HCT116 (cell line): ENCODE measurements at regions not wholly inside any gene's neighbourhood (a gene's known extent, or its start where the extent isn't known, plus 50 kb on each side); places are given as distances from the start of the nearest gene placed in this dataset.

Experiments
- ATAC-seq: fragments of 200-7000 bp; cut with Tn5 transposase; 2 replicates; pipeline ENCODE4 v1.9.1; 2020; ENCODE audit warnings: mild to moderate bottlenecking, moderate library complexity
- BruUV-seq: library from RNA; stranded (reverse); fragments of 400-500 nt; replicated peaks from 2 replicates; lab custom pipeline; 2021; lab: Mats Ljungman, UMichigan
- CTCF ChIA-PET: fragments of 300-600 bp; sonication (Branson Sonifier 250); formaldehyde crosslinking; loops from one replicate; lab custom pipeline; 2021; ENCODE audit warnings: antibody characterized with exemption; lab: Charles Lee
- POLR2A ChIA-PET: fragments of 300-600, 350-600 bp; sonication (Branson Sonifier 250); formaldehyde crosslinking; loops from one replicate; lab custom pipeline; 2021; ENCODE audit warnings: antibody characterized with exemption; lab: Charles Lee
- RAD21 ChIA-PET, 2 experiments: fragments of 300-600 bp; sonication (Branson Sonifier 250); formaldehyde crosslinking; loops; one replicate each; lab custom pipeline; 2023; ENCODE audit warnings: low total read pairs in 2 of 2; ENCODE audit not compliant: uncharacterized antibody in 2 of 2, unreplicated experiment in 2 of 2, low non-redundant PET in 1 of 2; lab: Charles Lee
- DNase-seq: peaks from one replicate; pipeline ENCODE4 v3.0.0-alpha.2; 2010; ENCODE audit warnings: low read depth, low spot score
- H2AFZ ChIP-seq: fragments of 200-600 bp; shearing (Covaris generic), sonication (generic); 2 replicates; pipeline ENCODE4 v1.6.1; 2017; ENCODE audit warnings: low read depth, mixed run types, mixed read lengths, antibody characterized with exemption, low read length; ENCODE audit not compliant: poor library complexity, severe bottlenecking
- H3K27ac ChIP-seq: 2 replicates; pipeline ENCODE4 v1.5.1; 2012; ENCODE audit warnings: low read depth, low read length
- H3K27me3 ChIP-seq: fragments of 200-600 bp; sonication (generic); 2 replicates; pipeline ENCODE4 v1.6.1; 2016; ENCODE audit warnings: mixed run types, low read length, mixed read lengths; ENCODE audit not compliant: insufficient read depth
- H3K36me3 ChIP-seq, 2 experiments: fragments of 200-500 bp in 1 of 2; fragments of 200-600 bp in 1 of 2; sonication (Bioruptor generic) in 1 of 2; sonication (generic) in 1 of 2; 2 replicates each; pipeline versions ENCODE4 v1.5.1 to v1.6.1; 2014 to 2016; ENCODE audit warnings: low read length in 2 of 2, inconsistent platforms in 1 of 2, mixed read lengths in 1 of 2, mixed run types in 1 of 2; ENCODE audit not compliant: insufficient read depth in 2 of 2, control insufficient read depth in 1 of 2
- H3K4me1 ChIP-seq, 2 experiments: fragments of 200-600 bp in 1 of 2; sonication (generic) in 1 of 2; 2 replicates each; pipeline versions ENCODE4 v1.5.1 to v1.6.1; 2012 to 2017; ENCODE audit warnings: low read length in 2 of 2, inconsistent platforms in 1 of 2, mild to moderate bottlenecking in 1 of 2, mixed read lengths in 1 of 2, mixed run types in 1 of 2, moderate library complexity in 1 of 2; ENCODE audit not compliant: insufficient read depth in 2 of 2, control insufficient read depth in 1 of 2
- H3K4me2 ChIP-seq: fragments of 200-600 bp; sonication (generic); 2 replicates; pipeline ENCODE4 v1.6.1; 2017; ENCODE audit warnings: mixed run types, low read length, mixed read lengths
- H3K4me3 ChIP-seq, 2 experiments: fragments of 200-600 bp in 1 of 2; sonication (generic) in 1 of 2; replicated peaks in 1 of 2; 2 replicates each; pipeline ENCODE4 v1.5.1; 2011 to 2016; ENCODE audit warnings: low read length in 2 of 2, control low read depth in 1 of 2, low read depth in 1 of 2, mild to moderate bottlenecking in 1 of 2, mixed read lengths in 1 of 2, mixed run types in 1 of 2
- H3K79me2 ChIP-seq: fragments of 200-600 bp; sonication (generic); 2 replicates; pipeline ENCODE4 v1.6.1; 2017; ENCODE audit warnings: mild to moderate bottlenecking, mixed run types, low read length, moderate library complexity, mixed read lengths; ENCODE audit not compliant: insufficient read depth
- H3K9ac ChIP-seq: fragments of 200-600 bp; sonication (generic); 2 replicates; pipeline ENCODE4 v1.6.1; 2016; ENCODE audit warnings: low read length, mixed read lengths
- H3K9me2 ChIP-seq: fragments of 200-600 bp; sonication (generic), shearing (Covaris generic); 2 replicates; pipeline ENCODE4 v1.6.1; 2017; ENCODE audit warnings: mixed run types, mild to moderate bottlenecking, moderate library complexity; ENCODE audit not compliant: insufficient read depth
- H3K9me3 ChIP-seq, 2 experiments: fragments of 200-500 bp in 1 of 2; fragments of 200-600 bp in 1 of 2; sonication (Bioruptor generic) in 1 of 2; sonication (generic) in 1 of 2; 2 replicates each; pipeline ENCODE4 v1.6.1; 2014 to 2017; ENCODE audit warnings: low read length in 2 of 2, mixed read lengths in 2 of 2, inconsistent platforms in 1 of 2, low read depth in 1 of 2, mild to moderate bottlenecking in 1 of 2, mixed run types in 1 of 2, moderate library complexity in 1 of 2; ENCODE audit not compliant: control insufficient read depth in 1 of 2, insufficient read depth in 1 of 2
- H4K20me1 ChIP-seq: fragments of 200-600 bp; sonication (generic), shearing (Covaris generic); 2 replicates; pipeline ENCODE4 v1.6.1; 2017; ENCODE audit warnings: mixed run types, mild to moderate bottlenecking, moderate library complexity; ENCODE audit not compliant: insufficient read depth
- CEBPB ChIP-seq: IDR thresholded peaks from 2 replicates; pipeline ENCODE4 v1.6.1; 2012; ENCODE audit warnings: low read depth
- ELF1 ChIP-seq: IDR thresholded peaks from 2 replicates; pipeline ENCODE4 v1.6.1; 2012; ENCODE audit warnings: low read depth, borderline replicate concordance
- POLR2A ChIP-seq: IDR thresholded peaks from 2 replicates; pipeline ENCODE4 v1.7.0; 2011; ENCODE audit warnings: borderline replicate concordance; ENCODE audit not compliant: insufficient read depth, insufficient read length; ENCODE audit errors: extremely low read depth
- intact Hi-C: fragments of 100-400 bp; cut with micrococcal nuclease; formaldehyde crosslinking; loops from 2 replicates; pipeline ENCODE4 v1.10.0; 2022
- TF ChIP-seq, protein P1 (sequence below): IDR thresholded peaks from 2 replicates; pipeline ENCODE4 v1.6.1; 2012; ENCODE audit warnings: low read depth

DNA sequence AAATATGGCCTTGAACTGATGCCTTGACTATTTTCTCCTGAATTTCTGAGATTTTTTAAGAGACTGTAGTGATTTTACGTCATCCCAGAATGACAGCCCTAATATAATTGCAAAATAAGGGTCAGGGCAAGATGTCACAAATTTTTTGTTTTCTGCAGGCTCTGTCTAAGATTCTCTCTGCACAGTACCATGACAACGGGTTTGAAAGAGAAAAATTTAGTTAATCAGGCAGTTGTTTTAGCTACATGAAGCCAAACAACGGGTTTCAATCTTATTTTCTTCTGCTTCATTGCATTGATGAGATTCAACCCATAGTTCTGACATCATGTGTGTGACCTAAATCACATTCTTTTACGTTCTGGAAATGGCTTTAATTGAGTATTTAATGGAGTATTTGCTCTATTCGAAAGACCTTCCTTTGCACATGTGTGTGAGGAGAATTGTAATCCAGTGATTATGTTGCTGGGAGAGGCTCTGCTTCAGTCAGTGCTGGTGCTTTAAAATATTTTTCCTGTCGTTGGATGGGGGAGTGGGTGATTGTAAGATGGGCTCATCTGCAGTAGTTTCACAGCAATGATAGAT, 118.0 kb upstream of the RHOBTB1 start:
- H3K9me3 ChIP-seq, result no peaks in the 10 kb centered on the region
- no peak for ATAC-seq
- ChIA-PET POLR2A (no interaction called here), RAD21 (no interaction called here), CTCF (no interaction called here)
- no peaks in the 10 kb centered on the region for H4K20me1 ChIP-seq
- no peaks in the 10 kb centered on the region for H3K27me3 ChIP-seq
- no peaks in the 10 kb centered on the region for H3K36me3 ChIP-seq
- DNase-seq, result no peak
- intact Hi-C loops, result no loop called here
- no peaks in the 10 kb centered on the region for H3K79me2 ChIP-seq
- H3K27ac ChIP-seq, result no peak overlapping the region
- TF ChIP-seq, protein P1, sequence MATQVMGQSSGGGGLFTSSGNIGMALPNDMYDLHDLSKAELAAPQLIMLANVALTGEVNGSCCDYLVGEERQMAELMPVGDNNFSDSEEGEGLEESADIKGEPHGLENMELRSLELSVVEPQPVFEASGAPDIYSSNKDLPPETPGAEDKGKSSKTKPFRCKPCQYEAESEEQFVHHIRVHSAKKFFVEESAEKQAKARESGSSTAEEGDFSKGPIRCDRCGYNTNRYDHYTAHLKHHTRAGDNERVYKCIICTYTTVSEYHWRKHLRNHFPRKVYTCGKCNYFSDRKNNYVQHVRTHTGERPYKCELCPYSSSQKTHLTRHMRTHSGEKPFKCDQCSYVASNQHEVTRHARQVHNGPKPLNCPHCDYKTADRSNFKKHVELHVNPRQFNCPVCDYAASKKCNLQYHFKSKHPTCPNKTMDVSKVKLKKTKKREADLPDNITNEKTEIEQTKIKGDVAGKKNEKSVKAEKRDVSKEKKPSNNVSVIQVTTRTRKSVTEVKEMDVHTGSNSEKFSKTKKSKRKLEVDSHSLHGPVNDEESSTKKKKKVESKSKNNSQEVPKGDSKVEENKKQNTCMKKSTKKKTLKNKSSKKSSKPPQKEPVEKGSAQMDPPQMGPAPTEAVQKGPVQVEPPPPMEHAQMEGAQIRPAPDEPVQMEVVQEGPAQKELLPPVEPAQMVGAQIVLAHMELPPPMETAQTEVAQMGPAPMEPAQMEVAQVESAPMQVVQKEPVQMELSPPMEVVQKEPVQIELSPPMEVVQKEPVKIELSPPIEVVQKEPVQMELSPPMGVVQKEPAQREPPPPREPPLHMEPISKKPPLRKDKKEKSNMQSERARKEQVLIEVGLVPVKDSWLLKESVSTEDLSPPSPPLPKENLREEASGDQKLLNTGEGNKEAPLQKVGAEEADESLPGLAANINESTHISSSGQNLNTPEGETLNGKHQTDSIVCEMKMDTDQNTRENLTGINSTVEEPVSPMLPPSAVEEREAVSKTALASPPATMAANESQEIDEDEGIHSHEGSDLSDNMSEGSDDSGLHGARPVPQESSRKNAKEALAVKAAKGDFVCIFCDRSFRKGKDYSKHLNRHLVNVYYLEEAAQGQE, result no peak
- H3K9ac ChIP-seq, result no peak overlapping the region
- H2AFZ ChIP-seq, result no peak overlapping the region
- H3K4me3 ChIP-seq, result no peak overlapping the region
- H3K9me2 ChIP-seq, result no peaks in the 10 kb centered on the region
- BruUV-seq, result no TSS peak
- H3K4me2 ChIP-seq, result no peak overlapping the region
- no peaks in the 10 kb centered on the region for H3K4me1 ChIP-seq

DNA sequence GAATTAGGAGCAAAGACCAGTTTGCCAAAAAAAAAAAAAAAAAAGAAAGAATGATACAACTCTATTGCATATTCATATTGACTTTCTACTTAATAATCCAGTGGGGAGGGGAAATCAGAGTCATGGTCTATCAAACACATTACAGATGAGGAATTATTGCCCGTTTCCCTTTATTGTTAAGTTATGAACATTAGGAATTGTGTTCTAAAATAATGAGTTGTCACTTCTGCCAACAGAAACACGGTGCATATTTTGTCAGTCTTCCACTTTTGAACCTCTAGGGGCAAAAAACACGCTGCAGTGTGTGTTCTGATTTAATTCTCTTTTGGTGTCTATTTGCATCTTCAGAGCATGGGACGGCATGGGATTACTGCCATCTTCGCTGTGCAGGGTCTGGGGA, 115.7 kb upstream of the RHOBTB1 start:
- Histone ChIP-seq H3K4me2 (no peak overlapping the region), H3K4me3 (no peak overlapping the region), H4K20me1 (no peaks in the 10 kb centered on the region), H3K36me3 (no peaks in the 10 kb centered on the region), H3K9me3 (no peaks in the 10 kb centered on the region), H3K4me1 (no peaks in the 10 kb centered on the region), H3K9ac (no peak overlapping the region), H3K79me2 (no peaks in the 10 kb centered on the region), H3K9me2 (no peaks in the 10 kb centered on the region), H2AFZ (no peak overlapping the region), H3K27ac (no peak overlapping the region), H3K27me3 (no peaks in the 10 kb centered on the region)
- no TSS peak for BruUV-seq
- TF ChIP-seq CEBPB (no peak), POLR2A (no peak), ELF1 (no peak)
- DNase-seq (no peak), ATAC-seq (no peak)
- ChIA-PET CTCF (no interaction called here), RAD21 (no interaction called here), POLR2A (no interaction called here)
- intact Hi-C loops, result no loop called here
